ENCODE measurements at regions not wholly inside any gene's neighbourhood (a gene's known extent, or its start where the extent isn't known, plus 50 kb on each side); places are given as distances from the start of the nearest gene placed in this dataset.

DNA sequence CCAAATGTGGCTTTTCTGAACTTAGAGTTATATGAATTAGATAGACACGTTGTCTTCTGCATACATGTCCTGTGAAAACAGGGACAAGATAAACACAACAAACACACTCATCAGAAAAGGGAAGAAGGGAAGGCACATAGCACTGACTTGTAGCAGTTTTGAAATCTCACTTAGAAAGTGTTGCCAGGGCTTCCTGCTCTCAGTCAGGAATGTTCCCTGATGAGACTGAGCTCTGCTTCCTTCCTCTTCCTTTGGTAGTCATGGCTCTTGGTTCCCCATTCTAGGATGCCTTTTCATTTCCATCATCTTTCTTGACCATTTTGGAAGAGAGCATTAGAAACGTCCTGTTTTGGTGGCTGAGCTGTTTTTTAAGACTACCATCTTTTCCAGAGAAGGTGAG lies 233.8 kb upstream of the LYZL1 start:
- Mint-ChIP-seq H3K4me1 (ENCODE audit: low read depth) (no peaks in the 10 kb centered on the region), H3K27ac (no peak overlapping the region), H3K36me3 (ENCODE audit: low read depth) (no peaks in the 10 kb centered on the region), H3K4me3 (no peak overlapping the region), H3K27me3 (ENCODE audit: insufficient read depth) (no peaks in the 10 kb centered on the region), H3K9me3 (no peaks in the 10 kb centered on the region)
- intact Hi-C loops (cut with micrococcal nuclease), result no loop called here
- no peak for DNase-seq (ENCODE audit: low spot score)

GRCh38 chr10:29056729-29057128 lies 232.1 kb upstream of the LYZL1 start:
- H3K36me3 Mint-ChIP-seq (ENCODE audit: low read depth), result no peaks in the 10 kb centered on the region
- H3K9me3 Mint-ChIP-seq, result no peaks in the 10 kb centered on the region
- no peak overlapping the region for H3K27ac Mint-ChIP-seq
- no peak for DNase-seq (ENCODE audit: low spot score)
- intact Hi-C loops (cut with micrococcal nuclease), result no loop called here
- H3K27me3 Mint-ChIP-seq (ENCODE audit: insufficient read depth), result no peaks in the 10 kb centered on the region
- no peak overlapping the region for H3K4me3 Mint-ChIP-seq
- H3K4me1 Mint-ChIP-seq (ENCODE audit: low read depth), result no peaks in the 10 kb centered on the region

GRCh38 chr10:29057822-29058331 lies 231.0 kb upstream of the LYZL1 start:
- no peak for DNase-seq (ENCODE audit: low spot score)
- Mint-ChIP-seq H3K27me3 (ENCODE audit: insufficient read depth) (no peaks in the 10 kb centered on the region), H3K27ac (no peak overlapping the region), H3K36me3 (ENCODE audit: low read depth) (no peaks in the 10 kb centered on the region), H3K4me3 (no peak overlapping the region), H3K4me1 (ENCODE audit: low read depth) (no peaks in the 10 kb centered on the region), H3K9me3 (no peaks in the 10 kb centered on the region)
- intact Hi-C loops (cut with micrococcal nuclease), result no loop called here

DNA sequence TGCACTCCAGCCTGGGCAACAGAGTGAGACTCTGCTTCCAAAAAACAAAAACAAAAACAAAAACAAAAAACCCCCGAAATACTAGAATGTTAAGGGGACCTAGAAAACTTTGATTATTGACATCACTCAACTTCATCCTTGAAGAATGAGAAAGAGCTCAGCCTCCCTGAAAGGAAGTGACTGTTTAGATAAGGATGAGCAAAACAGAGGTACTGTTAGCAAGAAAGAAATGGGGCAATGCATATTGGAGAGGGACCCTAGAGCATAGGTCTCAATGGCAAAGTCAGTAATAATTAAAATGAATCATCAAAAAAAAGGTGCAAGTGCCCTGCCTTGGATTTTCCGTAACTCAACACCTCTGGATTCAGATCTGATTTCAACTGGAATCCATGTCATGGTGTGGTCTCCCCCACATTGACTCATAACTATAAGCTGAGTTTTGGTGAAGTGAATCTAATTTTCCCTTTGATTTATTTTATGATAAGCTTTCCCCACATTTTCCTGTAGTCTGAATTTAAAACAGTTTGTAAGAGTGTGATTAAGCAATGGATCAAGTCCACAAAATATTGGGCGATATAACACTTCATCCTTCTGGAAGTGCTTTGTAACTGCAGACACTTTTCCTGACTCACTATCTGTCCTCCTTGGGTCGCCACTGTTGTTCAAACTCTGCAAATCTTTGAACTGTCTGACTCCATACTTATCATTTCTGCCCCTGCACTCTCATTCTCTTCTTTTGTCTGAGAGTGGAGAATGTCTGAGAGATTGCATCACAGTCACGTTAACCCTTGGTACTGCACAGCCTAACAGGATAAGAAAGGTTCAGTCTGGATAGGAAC lies 224.8 kb upstream of the LYZL1 start:
- intact Hi-C loops (cut with micrococcal nuclease), result no loop called here
- Mint-ChIP-seq H3K27me3 (ENCODE audit: insufficient read depth) (no peaks in the 10 kb centered on the region), H3K4me1 (ENCODE audit: low read depth) (no peaks in the 10 kb centered on the region), H3K9me3 (no peaks in the 10 kb centered on the region), H3K27ac (no peak overlapping the region), H3K36me3 (ENCODE audit: low read depth) (no peaks in the 10 kb centered on the region), H3K4me3 (no peak overlapping the region)
- no peak for DNase-seq (ENCODE audit: low spot score)

DNA sequence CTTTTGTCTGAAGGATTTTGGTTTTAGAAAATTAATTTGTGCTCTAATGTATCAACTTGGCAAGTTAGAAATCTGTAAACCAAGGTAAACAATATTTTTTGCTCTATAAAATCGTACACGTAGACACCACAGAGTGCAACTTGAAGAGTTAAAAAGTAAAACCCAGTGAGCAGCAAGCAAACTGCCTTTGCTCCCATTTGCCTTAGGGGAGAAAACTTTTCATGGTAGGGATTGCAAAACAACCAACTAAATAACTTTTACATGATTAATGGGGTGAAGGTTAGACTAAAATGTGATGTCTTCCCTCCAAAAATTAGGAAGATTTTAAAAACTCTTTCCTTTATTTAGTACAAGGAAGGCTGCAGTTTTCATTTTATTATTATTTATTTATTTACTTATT lies 224.2 kb upstream of the LYZL1 start:
- H3K4me3 Mint-ChIP-seq, result no peak overlapping the region
- no peaks in the 10 kb centered on the region for H3K27me3 Mint-ChIP-seq (ENCODE audit: insufficient read depth)
- no peaks in the 10 kb centered on the region for H3K9me3 Mint-ChIP-seq
- H3K27ac Mint-ChIP-seq, result no peak overlapping the region
- no peaks in the 10 kb centered on the region for H3K4me1 Mint-ChIP-seq (ENCODE audit: low read depth)
- intact Hi-C loops (cut with micrococcal nuclease), result no loop called here
- H3K36me3 Mint-ChIP-seq (ENCODE audit: low read depth), result no peaks in the 10 kb centered on the region
- no peak for DNase-seq (ENCODE audit: low spot score)

DNA sequence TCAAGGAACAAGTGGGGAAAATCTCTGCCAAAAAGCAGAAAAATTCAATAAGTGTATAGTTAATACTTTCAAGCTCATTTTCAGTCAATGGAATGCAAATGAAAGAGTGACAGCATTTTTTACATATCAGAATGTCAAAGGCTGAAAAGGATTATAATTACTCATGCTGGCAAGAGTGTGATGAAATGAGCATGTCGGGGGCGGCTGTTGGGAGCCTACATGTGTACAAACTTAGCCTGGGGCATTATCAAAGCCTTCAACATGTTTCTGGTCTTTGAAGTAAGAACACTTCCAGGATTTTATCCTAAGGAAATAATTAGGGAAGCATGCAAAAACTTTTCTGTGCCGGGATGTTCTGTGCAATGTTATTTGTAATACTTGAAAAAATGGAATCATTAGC lies 221.7 kb upstream of the LYZL1 start:
- Mint-ChIP-seq H3K4me1 (ENCODE audit: low read depth) (no peaks in the 10 kb centered on the region), H3K4me3 (no peak overlapping the region), H3K27me3 (ENCODE audit: insufficient read depth) (no peaks in the 10 kb centered on the region), H3K36me3 (ENCODE audit: low read depth) (no peaks in the 10 kb centered on the region), H3K27ac (no peak overlapping the region), H3K9me3 (no peaks in the 10 kb centered on the region)
- intact Hi-C loops (cut with micrococcal nuclease), result no loop called here
- no peak for DNase-seq (ENCODE audit: low spot score)

DNA sequence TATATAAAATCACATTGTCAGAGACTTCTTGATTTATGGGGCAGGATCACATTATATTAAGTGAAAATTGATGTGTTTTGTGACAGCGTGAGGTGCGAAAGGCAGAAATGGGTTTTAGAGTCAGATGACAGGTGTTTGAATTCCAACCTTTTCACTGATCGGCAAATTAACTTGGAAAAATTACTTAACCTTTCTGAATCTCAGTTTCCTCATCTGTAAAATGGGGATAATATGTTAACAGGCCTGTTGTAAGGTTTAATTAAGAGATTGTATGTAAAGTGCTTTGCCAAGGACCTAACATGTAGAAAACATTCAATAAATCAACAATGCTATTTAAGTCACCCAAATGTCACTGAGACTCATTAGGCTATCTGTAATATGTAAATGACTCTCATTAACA lies 221.2 kb upstream of the LYZL1 start:
- Mint-ChIP-seq H3K4me1 (ENCODE audit: low read depth) (no peaks in the 10 kb centered on the region), H3K9me3 (no peaks in the 10 kb centered on the region), H3K27ac (no peak overlapping the region), H3K4me3 (no peak overlapping the region), H3K27me3 (ENCODE audit: insufficient read depth) (no peaks in the 10 kb centered on the region), H3K36me3 (ENCODE audit: low read depth) (no peaks in the 10 kb centered on the region)
- no peak for DNase-seq (ENCODE audit: low spot score)
- intact Hi-C loops (cut with micrococcal nuclease), result no loop called here

- H3K4me1 Mint-ChIP-seq (ENCODE audit: low read depth), result no peaks in the 10 kb centered on the region
- no peak for DNase-seq (ENCODE audit: low spot score)
- no peak overlapping the region for H3K27ac Mint-ChIP-seq
- H3K36me3 Mint-ChIP-seq (ENCODE audit: low read depth), result no peaks in the 10 kb centered on the region
- H3K27me3 Mint-ChIP-seq (ENCODE audit: insufficient read depth), result peaks cover 3% of the 10 kb centered on the region
- intact Hi-C loops (cut with micrococcal nuclease), result no loop called here
- H3K9me3 Mint-ChIP-seq, result no peaks in the 10 kb centered on the region
- no peak overlapping the region for H3K4me3 Mint-ChIP-seq
Measured at GRCh38 chr10:29068302-29068701, 220.6 kb upstream of the LYZL1 start.

DNA sequence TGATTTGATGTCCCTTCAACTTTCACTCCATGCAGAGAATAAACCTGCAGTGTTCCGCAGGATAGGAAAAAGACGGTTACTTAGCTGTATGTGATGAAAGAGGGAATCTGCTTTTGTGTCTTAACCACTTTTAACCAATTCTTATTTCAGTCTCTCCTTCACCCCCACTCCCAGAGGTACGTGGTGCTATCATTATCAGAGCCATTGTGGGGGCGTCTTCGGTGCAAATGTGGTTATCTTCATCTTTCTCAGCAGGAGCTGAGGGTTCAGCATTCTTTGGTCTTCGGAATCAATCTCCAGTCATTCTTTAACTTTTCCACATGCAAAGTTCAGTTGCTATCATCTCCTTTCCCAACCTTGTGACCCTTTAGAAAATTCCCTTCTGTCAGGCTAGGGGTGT lies 219.9 kb upstream of the LYZL1 start:
- no peak overlapping the region for H3K4me3 Mint-ChIP-seq
- DNase-seq (ENCODE audit: low spot score), result no peak
- no peaks in the 10 kb centered on the region for H3K36me3 Mint-ChIP-seq (ENCODE audit: low read depth)
- H3K4me1 Mint-ChIP-seq (ENCODE audit: low read depth), result no peaks in the 10 kb centered on the region
- intact Hi-C loops (cut with micrococcal nuclease), result no loop called here
- no peak overlapping the region for H3K27ac Mint-ChIP-seq
- peaks cover 5% of the 10 kb centered on the region for H3K27me3 Mint-ChIP-seq (ENCODE audit: insufficient read depth)
- H3K9me3 Mint-ChIP-seq, result no peaks in the 10 kb centered on the region

- no peak for DNase-seq (ENCODE audit: low spot score)
- intact Hi-C loops (cut with micrococcal nuclease), result no loop called here
- Mint-ChIP-seq H3K4me3 (no peak overlapping the region), H3K4me1 (ENCODE audit: low read depth) (no peaks in the 10 kb centered on the region), H3K36me3 (ENCODE audit: low read depth) (no peaks in the 10 kb centered on the region), H3K27me3 (ENCODE audit: insufficient read depth) (peaks cover 5% of the 10 kb centered on the region), H3K9me3 (no peaks in the 10 kb centered on the region), H3K27ac (no peak overlapping the region)
Measured at GRCh38 chr10:29069941-29070340, 218.9 kb upstream of the LYZL1 start.

DNA sequence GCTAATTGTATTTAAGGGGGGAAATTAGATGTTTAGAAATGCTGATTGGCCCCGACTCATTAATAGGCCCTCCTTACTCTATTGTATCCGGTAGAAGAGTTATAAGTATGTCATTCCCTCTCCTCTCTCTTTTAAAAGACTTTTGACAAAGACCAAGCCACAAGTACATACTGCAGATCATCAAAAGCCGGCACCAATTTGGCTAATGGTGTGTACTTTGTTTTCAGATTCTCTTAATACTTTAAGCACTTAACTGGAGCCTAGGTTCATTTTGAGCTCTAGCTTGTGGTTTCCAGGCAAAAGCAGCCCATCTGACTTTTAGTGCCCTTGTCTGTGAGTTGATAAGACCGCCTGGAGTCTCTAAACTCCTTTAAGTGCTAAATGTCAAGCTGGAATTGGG lies 210.0 kb upstream of the LYZL1 start:
- intact Hi-C loops (cut with micrococcal nuclease), result no loop called here
- H3K4me1 Mint-ChIP-seq (ENCODE audit: low read depth), result no peaks in the 10 kb centered on the region
- no peak for DNase-seq (ENCODE audit: low spot score)

GRCh38 chr10:29081231-29081630 lies 207.6 kb upstream of the LYZL1 start:
- H3K4me3 Mint-ChIP-seq, result no peak overlapping the region
- intact Hi-C loops (cut with micrococcal nuclease), result no loop called here
- no peaks in the 10 kb centered on the region for H3K4me1 Mint-ChIP-seq (ENCODE audit: low read depth)
- peaks cover 2% of the 10 kb centered on the region for H3K27me3 Mint-ChIP-seq (ENCODE audit: insufficient read depth)
- no peaks in the 10 kb centered on the region for H3K9me3 Mint-ChIP-seq
- no peak for DNase-seq (ENCODE audit: low spot score)
- H3K27ac Mint-ChIP-seq, result no peak overlapping the region
- H3K36me3 Mint-ChIP-seq (ENCODE audit: low read depth), result no peaks in the 10 kb centered on the region

More for the DNA sequence above, 210.0 kb upstream of the LYZL1 start:
- peaks cover 2% of the 10 kb centered on the region for H3K27me3 Mint-ChIP-seq (ENCODE audit: insufficient read depth)
- H3K4me3 Mint-ChIP-seq, result no peak overlapping the region
- H3K9me3 Mint-ChIP-seq, result no peaks in the 10 kb centered on the region
- no peak overlapping the region for H3K27ac Mint-ChIP-seq
- H3K36me3 Mint-ChIP-seq (ENCODE audit: low read depth), result no peaks in the 10 kb centered on the region

GRCh38 chr10:29081951-29082685 lies 206.8 kb upstream of the LYZL1 start:
- H3K36me3 Mint-ChIP-seq (ENCODE audit: low read depth), result no peaks in the 10 kb centered on the region
- no peak overlapping the region for H3K4me3 Mint-ChIP-seq
- H3K27me3 Mint-ChIP-seq (ENCODE audit: insufficient read depth), result peaks cover 2% of the 10 kb centered on the region
- no peaks in the 10 kb centered on the region for H3K4me1 Mint-ChIP-seq (ENCODE audit: low read depth)
- no peaks in the 10 kb centered on the region for H3K9me3 Mint-ChIP-seq
- no peak overlapping the region for H3K27ac Mint-ChIP-seq
- no peak for DNase-seq (ENCODE audit: low spot score)
- intact Hi-C loops (cut with micrococcal nuclease), result no loop called here

Data from activated T-helper 1 cell treated with anti-CD3 and anti-CD28 coated beads, Interleukin-12 subunit alpha, Interleukin-12 subunit beta, Interleukin-2, Interleukin-4 antibody, amounts not matched to agents 30 ng/mL and 10 ng/mL and 1 ng/mL, durations not matched to agents 14 hours and 24 hours and 36 hours (primary cell).